HG03039 (cell line): ENCODE measurements at regions not wholly inside any gene's neighbourhood (a gene's known extent, or its start where the extent isn't known, plus 50 kb on each side); places are given as distances from the start of the nearest gene placed in this dataset.

Experiments
- ATAC-seq: cut with Tn5 transposase; IDR thresholded peaks from one replicate; pipeline ENCODE4 v1.9.1; 2021; ENCODE audit warnings: mild to moderate bottlenecking, moderate library complexity; ENCODE audit not compliant: unreplicated experiment

- ATAC-seq, result no peak
Measured at GRCh38 chr16:50964491-50964890, 186.6 kb downstream of the SALL1 start.

DNA sequence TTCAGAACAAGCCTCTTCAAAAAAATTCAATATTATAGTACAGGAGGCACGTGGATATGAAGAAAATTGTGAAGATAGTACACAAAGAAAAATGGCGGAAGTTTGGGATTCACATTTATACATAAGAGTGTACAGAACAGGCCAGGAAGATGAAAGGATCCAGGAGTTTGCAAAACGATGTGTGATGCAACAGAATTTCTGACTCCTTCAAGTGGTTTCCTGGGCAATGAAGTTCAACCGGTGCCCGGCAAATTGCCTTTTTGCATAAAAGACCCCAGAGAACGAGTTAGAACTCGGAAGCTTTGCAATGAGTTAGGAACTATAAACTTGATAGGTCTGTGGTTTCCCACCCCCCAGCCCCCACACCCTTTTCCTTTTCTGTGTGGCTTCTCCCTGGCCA is 189.1 kb downstream of the SALL1 start:
- ATAC-seq, result no peak

DNA sequence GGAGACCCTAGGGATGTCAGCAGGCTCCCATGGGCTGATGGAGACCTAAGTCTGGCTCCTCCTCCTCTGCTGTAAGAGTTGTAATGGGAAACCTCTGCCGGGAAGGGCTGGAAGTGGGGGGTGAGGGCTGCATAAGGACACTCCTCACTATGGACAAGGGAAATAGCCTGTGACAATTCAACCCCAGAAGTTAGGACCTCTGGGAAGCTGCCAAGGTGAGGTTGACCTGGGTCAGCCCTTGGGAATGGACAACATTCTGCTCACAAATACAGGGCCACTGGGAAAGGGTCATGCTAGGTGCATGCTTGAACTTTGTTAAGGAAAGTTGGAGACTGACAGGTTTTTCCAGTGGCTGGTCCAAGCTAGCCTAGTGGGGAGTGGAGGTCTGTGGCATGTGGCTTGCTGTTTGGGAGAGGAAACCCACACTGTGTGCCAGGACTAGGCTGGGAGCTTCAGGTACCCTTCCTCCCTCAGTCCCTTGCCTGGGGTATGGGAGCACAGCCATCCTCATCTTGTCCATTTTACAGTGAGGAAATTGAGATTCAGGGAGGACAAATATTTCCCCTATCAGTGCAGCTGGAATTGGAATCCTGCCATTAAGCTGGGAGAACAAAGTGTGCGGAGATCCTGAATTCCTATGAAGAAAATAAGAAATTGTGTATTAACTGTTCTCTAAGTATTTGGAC is 190.4 kb downstream of the SALL1 start:
- ATAC-seq, result no peak

GRCh38 chr16:50957056-50957455 is 194.0 kb downstream of the SALL1 start:
- no peak for ATAC-seq

- no peak for ATAC-seq
Measured at GRCh38 chr16:50956637-50957036, 194.4 kb downstream of the SALL1 start.

DNA sequence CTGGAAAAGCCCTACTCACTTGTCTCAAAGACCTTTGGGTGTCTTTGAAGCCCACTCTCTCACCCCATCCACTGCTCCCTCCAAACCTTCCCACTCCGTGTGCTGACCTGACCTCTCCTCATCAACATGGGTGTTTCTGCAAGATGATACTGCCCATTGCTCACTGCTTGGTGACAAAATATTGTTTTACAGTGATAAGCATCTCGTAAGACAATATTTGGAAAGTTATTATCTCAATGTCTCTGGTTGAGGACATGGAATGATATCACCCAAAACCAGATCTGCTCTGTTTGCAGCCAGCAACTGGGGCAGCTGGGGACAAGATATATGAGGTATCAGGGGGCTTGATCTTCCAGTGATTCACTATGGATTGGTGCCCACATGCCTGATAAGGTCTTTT is 195.8 kb downstream of the SALL1 start:
- ATAC-seq, result no peak

DNA sequence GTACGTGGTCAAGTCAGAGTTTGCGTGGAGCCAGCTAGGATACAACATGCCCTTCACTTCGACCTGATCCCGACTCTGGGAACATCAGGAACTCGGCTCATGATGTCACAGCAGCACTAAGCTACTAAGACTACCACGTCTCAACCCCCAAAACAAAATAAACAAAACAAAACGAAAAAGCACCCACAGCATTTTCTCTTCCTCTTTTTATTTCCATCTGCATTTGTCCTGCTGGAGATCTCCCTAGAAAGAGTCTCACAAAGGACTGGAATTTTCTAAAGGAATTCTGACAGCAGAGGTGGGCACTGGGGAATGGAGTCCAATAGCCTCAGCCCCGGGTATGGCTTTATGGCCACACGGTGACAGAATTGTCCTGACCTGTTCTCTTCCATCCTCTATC is 196.6 kb downstream of the SALL1 start:
- ATAC-seq, result no peak

GRCh38 chr16:50953290-50953689 is 197.8 kb downstream of the SALL1 start:
- no peak for ATAC-seq

- no peak for ATAC-seq
Measured at GRCh38 chr16:50950955-50951354, 200.1 kb downstream of the SALL1 start.

GRCh38 chr16:50948268-50948930 is 202.7 kb downstream of the SALL1 start:
- no peak for ATAC-seq

DNA sequence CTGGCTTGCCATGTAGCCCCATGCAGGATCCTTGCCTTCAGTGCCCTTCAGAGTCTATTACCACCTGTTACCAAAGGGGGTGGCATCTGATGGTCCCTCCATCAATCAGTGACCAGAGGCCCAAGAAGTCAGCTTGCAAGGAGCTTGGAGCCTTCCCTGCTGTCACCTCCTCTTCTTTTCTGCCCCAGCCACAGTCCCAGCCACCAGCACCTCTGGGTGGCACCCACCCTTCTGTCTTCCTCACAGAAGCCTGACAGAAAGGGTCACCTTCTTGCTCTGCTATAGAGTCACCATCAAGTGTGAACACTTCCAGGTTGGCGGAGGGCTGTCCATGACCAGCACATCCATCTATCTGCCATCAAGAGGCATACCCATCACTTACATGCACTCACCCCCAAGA is 203.2 kb downstream of the SALL1 start:
- ATAC-seq, result no peak

DNA sequence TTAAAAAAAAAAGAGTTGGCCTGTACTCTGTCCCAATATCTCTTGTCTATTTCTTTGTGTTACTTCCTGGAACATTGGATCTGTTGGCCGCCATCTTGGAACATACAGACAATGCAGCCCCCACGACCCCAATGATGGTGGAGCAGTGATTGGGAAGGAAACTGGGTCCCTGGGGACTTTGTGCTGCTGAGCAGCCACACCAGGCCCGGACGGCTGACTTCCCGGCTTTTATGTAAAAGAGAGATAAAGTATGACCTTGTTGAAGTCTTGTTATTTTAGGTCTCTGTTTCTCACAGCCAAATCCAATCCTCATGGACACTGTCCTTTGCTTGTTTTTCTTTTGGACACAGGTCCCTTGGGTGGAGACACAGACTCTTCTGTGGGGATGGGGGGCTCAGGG is 204.5 kb downstream of the SALL1 start:
- no peak for ATAC-seq

- ATAC-seq, result no peak
Measured at GRCh38 chr16:50946098-50946497, 204.2 kb downstream of the CYLD start.

DNA sequence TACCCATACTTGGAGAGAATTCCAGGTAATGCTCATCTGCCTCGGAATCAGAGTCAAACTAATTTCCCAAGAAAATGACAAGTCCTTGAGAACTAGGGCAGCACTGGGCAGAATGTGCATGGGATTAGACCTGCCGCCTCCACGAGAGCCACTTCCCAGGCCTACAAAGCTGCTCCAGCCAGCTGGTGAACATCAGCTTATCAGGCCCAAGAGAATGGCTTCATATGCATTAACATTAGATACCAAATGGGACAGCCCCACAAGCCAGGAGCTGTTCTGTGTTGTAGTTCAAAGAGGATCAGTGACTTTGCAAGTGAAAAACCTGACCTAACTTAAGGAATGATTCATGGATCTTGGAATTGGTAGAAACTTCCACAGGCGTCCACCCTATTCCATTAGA is 203.3 kb downstream of the CYLD start:
- no peak for ATAC-seq

GRCh38 chr16:50944436-50944835 is 202.6 kb downstream of the CYLD start:
- ATAC-seq, result no peak

DNA sequence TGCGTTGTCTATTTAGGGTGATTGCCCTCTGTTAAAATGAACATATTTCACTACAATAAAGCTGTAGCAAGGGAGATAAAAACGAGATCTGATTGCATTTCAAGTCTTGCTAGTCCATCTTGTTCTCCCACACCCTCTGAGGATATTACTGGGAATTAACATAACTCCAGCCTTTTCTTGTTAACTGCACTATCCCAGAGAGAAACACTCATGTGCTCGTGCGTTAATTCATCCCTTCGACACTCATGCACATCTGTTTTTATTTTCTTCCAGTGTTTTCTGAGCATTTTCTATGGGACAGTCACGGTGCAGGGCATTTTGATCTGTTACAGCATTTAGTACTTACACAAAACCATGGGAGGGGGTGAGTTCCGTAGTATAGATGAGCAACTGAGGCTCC is 202.1 kb downstream of the CYLD start:
- no peak for ATAC-seq

- ATAC-seq, result no peak
Measured at GRCh38 chr16:50942143-50942542, 200.3 kb downstream of the CYLD start.

DNA sequence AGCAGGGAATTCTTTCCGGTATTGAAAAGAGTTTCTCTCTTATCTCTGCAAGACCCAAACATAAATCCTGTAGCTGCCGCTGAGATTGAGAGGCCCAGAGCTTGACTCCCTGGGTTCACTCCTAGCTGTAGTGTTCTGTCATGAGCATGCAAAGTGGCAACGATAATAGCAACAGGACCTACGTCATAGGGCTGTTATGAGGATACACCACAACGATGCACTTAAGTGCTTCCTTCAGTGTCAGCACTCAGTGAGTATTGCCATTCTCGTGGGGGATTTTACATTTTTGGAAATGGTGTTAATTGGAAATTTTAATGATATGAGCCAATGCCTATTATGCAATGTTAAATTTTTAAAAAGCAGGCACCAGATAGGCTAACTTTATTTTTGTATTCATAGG is 199.8 kb downstream of the CYLD start:
- no peak for ATAC-seq

- no peak for ATAC-seq
Measured at GRCh38 chr16:50940275-50940854, 198.5 kb downstream of the CYLD start.

- no peak for ATAC-seq
Measured at GRCh38 chr16:50939356-50939755, 197.5 kb downstream of the CYLD start.

DNA sequence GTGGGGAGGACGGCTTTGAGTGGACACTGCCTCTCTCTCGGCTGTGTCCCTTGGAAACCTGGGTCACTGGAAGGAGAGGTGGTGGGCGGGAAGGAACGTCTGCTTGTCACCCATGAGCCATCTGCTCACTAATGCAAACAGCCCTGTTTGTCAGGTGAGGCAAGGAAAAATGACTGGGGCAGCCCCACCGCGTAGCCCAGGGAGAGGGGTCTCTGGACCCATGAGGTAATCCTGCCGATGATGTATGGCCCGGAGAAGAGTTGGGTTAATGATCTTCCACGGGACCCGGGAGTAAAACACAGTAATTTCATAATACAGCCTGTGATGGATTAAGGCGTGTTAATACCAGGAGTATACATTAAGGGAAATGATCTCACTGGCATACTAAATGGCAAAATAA is 197.0 kb downstream of the CYLD start:
- no peak for ATAC-seq

DNA sequence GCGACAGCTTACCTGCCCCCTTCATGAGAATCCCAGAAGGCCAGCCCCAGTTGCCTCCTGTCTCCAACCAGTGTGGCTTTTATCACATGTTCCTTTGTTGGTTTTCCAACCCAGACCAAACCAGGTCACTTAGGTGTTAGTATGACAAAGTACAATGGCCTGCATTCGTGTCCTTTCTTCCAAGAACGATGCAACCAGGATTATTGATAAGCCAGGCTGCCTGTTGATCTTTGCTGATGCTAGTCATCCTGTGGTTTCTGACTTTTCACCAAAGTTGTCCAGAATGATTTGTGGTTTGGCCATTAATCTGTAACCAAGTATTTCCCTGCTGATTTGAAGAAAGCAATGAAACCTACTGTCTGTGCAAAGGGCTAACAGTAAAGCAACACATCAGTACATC is 191.4 kb downstream of the CYLD start:
- ATAC-seq, result no peak
